Head of caudate nucleus (tissue), 42 donors: ENCODE measurements at regions not wholly inside any gene's neighbourhood (a gene's known extent, or its start where the extent isn't known, plus 50 kb on each side); places are given as distances from the start of the nearest gene placed in this dataset.
"Not testable (repeated sequence)": the region's sequence is repeated elsewhere in the genome, so short reads cannot be mapped to it uniquely, and the experiment has no call there.

ENCODE experiments used
- DNase-seq, 42 donors: peaks; one replicate each; pipeline versions ENCODE4 v3.0.0 to v3.0.0-alpha.2; 2020 to 2021; ENCODE audit warnings: mixed read lengths in 7 of 42
- intact Hi-C: fragments of 100-400 bp; cut with DNase I; formaldehyde crosslinking; loops from one replicate; pipeline ENCODE4 v1.15.0; 2022

DNA sequence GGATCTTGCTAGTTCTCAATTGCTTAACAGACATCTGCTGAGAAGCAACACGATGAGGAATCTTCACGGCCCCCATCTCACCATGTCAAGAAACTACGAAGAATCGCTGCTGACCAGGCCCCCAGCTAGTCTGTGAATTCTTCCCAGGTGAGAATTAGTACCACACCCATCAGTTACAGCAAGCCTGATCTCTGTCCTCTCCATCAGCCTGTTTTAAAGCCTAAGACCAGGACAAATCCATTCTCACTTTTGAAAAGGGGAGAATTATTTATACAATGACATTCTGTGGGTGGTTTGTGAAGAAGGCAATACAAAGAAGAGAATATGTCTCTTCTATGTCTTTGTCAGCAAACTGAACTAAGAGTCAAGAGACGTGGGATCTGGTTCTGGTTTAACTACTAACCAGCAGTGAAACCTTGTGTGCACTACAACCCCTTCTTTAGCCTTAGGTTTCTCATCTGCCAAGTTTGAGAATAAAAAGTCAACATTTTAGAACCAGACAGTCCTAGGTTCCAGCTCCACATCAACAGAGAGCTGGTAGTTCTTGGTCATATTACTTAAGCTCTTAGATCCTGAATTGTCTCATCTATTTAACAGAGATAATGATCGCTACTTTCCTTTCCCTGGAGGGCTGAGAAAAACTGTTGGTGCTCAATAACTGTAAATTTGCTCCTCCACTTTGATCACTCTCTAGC lies 160.4 kb upstream of the RORA start:
- no peak for DNase-seq
- intact Hi-C loops = no loop called here

DNA sequence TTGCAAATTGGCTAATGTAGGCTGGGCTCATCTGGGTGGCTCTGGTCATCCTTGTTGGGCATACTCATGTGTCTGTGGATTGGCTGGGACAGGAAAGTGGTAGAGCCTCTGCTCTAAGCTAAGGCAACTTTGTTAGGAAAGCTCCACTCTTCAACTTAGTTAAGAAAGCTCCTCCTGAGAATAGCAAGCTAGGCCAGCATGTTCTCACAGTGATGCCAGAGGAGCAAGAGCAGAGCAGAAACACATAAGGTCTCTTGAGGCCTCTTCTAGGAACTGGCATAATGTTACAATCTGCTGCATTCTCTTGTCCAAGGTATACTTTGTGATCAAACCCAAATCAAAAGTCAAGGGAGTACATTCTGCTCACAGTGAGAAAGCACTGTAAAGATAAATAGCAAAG lies 158.6 kb upstream of the RORA start:
- intact Hi-C loops = no loop called here
- DNase-seq = no peak

DNA sequence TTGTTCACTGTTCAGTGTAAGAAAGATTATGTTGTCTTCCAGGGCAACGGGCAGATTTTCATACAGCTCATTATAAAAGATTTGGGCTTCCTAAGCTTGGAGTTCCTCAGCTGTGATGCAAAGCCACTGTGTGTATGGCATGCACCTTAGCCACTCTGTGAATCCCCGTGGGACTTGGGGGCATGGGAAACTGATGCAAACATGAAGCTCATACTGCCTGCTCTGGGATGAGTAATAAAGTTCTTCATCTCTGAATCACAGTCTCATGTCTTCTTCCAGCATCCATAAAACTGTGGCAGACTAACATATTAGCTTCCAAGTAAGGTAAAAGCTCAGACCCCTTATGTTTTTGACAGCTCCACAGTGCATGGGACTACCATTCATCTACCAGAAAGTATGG lies 154.3 kb upstream of the RORA start:
- no peak for DNase-seq
- intact Hi-C loops = no loop called here

DNA sequence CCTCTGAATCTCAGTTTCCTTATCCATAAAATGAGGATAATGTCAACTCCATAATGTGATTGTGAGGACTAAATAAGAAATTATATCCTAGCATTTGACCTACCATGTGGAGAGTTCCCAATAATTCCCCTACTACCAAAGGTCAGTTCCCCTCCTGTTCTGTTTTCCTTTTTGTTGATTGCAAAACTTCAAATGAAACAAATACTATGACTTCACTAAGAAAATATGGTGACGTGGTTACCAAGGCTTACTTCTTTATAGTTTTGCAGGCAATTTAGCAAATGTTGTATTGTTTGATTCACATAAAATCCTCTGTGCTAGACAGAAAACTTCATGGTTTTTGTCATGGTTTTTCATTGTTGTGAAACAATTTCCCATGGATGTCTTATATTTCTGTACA lies 153.8 kb upstream of the RORA start:
- DNase-seq = no peak
- intact Hi-C loops = no loop called here

DNA sequence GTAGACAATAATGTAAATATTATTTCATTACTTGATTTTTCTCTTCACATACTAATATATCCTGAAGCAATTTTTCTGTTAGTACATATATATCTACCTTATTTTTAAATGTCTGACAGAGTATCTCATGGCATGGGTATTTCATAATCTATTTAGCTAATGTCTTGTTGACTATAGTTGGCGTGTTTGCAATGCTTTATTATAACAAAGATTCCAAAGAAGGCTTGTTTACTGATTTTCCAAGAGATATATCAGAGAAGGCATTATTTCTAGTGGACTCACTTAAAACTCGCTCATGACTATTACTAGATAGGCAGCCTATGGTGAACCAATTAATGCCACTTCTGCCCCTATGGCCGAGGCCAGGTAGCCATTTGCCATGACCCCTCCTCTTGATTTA lies 152.4 kb upstream of the RORA start:
- intact Hi-C loops = no loop called here
- DNase-seq = no peak

DNA sequence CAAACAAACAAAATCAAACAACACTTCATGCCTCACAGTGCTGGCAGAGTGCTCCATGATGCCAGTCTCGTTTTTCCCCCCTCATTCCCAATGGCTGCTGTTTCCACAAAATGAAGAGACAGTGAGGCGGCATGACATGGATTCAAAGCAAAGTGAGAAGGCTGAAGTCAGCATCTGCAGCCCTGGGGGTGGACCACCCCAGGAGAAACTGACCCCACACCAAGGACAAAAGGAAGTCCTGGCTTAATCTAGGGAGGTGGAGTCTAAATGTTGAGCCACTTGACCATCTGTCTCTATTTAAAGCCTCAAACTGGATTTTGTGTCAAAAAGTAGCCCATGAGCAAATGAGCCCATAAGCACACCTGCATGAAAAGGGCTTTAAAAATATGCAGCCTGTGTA lies 151.2 kb upstream of the RORA start:
- DNase-seq = no peak
- intact Hi-C loops = no loop called here

DNA sequence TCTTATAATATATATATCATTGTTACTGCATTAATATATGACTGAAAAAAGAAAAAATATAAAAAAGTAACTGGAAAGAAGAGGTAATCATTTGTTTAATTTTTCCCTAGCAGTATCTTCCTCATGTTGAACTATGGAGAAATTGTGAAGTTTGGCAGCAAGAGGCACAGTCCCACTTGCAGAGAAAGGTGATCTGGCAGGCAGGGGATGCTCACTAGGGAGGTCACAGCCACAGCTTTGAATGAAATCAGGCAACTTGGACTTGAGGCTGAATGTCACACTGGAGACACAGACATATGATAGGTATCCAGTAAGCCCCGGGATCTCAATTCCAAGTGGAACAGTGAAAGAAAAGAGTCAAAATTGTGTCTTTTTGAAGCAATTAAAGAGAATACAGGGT lies 149.9 kb upstream of the RORA start:
- intact Hi-C loops = no loop called here
- DNase-seq = no peak

DNA sequence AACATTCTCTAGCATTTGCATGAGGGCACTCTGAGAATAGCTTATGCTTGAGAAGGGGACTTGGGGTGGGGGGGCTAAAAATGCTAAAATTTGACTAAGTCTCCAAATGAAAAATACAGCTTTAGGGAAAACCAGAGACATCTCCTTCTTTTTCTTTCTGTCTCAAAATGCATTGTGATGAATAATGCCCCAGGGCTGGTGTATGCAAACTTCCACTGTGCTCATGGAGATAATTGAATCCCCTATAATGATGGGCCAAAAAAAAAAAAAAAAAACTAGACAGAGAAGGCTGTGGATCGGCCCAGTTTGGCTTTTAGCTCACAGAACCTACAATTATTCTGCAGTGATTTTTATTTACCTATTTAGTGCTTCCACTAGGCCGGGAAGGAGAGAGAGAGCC lies 147.9 kb upstream of the RORA start:
- no peak for DNase-seq
- intact Hi-C loops = no loop called here

DNA sequence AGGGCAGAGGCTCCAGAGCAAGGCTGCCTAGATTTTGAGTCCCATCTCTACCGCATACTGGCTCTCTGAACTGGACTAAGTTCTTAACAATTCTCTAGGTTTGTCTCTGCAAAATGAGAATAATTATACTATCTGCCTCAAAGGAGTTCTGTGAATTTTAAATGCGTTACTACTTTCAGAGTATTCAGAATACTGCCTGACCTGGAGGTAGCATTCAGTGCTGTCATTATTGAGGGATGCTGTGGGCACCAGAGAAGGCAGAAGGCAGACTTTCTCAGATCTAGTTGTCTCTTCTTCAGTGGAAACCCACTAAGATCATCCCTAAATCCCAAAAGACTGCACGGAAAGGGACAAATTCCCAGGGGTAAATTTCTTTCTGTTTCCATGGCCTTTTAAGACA lies 147.4 kb upstream of the RORA start:
- intact Hi-C loops = no loop called here

DNA sequence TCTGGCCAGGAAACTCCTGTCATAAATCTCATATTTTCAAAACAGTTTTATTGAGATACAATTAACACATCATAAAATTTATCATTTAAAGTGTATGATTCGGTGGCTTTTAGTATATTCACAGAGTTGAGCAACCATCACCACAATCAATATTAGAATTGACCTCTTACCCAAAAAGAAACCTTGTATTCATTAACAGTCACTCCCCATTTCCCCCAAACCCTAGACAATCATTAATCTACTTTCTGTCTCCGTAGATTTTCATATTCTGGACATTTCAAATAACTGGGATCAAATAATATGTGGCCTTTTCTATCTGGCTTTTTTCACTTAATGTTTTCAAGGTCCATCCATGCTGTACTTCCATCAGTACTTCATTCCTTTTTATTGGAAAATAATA lies 145.7 kb upstream of the RORA start:
- intact Hi-C loops = no loop called here
- DNase-seq = no peak

More for the DNA sequence above, 147.4 kb upstream of the RORA start:
- DNase-seq = no peak

DNA sequence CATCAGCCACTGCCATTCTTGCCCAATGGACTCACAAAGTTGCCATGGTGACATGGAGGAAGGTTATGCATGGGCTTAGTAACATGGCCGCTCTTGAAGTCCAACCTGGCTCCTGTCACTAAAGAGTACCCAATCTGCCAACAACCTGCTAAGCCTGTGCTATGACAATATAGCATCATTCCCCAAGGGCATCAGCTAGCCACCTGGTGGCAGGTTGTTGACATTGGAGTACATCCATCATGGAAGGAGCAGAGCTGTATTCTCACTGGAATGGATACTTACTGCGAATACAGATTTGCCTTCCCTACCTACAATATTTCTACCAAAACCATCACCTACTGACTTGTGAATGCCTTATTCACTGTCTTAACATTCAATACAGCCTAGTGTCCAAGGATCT lies 138.9 kb upstream of the RORA start:
- intact Hi-C loops = no loop called here
- no peak for DNase-seq

DNA sequence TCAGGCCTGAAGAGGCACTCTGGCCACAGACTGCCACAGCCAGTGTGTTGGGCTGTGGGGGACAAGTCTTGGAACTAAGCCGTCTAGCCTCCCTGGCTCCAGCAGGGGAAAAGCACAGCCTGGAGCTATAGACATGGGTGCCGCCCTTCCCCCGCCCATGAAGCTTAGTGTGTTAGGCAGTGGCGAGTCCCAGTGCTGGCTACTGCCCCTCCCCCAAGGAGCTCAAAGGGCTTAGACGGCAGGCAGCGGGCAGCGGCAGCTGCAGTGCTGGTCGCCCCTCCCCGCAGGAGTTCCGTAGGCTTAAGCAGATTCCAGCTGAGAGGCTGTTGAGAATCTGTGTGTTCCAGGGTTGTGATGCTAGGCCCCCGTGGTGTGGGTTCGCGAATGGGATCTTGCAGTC lies 135.8 kb upstream of the RORA start:
- intact Hi-C loops = no loop called here
- no peak for DNase-seq

DNA sequence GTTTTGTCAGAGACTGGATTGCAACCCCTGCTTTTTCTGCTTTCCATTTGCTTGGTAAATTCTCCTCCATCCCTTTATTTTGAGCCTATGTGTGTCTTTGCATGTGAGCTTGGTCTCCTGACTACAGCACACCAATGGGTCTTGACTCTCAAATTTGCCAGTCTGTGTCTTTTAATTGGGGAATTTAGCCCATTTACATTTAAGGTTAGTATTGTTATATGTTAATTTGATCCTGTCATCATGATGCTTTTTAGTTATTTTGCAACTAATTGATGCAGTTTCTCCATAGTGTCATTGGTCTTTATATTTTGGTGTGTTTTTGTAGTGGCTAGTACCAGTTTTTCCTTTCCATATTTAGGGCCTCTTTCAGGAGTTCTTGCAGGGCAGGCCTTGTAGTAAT lies 133.8 kb upstream of the RORA start:
- DNase-seq, intact Hi-C loops: not testable (repeated sequence)

DNA sequence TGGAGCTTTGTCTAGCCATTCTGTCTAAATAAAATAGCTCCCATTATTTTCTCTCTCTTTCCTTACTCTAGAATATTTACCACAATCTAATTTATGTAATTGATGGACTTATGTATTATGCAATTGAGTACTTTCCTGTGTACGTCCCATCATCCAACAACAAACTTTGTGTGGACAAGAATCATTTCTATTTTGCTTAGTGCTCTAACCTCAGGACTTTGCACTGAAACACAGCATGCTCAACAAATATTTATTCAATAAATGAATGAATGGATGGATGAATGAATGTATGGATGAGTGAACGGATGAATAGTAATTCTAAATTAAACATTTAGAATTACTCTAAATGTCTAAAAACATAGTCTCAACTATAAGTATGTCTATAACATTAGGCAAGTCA lies 115.2 kb upstream of the RORA start:
- no peak for DNase-seq
- intact Hi-C loops = no loop called here

DNA sequence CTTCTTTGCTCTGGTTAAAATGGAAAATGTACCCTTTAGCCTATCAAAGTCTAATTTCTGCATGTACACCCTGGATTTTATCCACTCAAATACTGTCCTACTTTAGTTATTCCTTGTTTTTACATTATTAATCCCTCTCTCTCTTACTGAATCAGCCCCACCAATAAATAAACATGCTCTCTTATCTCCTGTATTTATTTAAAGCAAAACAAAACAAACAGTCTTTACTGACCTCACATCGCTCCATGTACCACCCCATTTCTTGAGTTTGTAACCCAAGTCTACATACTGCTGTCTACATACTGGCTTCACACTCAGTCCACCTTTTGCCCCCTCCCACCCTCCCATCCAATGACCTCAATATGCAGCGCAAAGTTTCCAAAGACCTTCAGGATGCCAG lies 113.3 kb upstream of the RORA start:
- DNase-seq = no peak
- intact Hi-C loops = no loop called here

DNA sequence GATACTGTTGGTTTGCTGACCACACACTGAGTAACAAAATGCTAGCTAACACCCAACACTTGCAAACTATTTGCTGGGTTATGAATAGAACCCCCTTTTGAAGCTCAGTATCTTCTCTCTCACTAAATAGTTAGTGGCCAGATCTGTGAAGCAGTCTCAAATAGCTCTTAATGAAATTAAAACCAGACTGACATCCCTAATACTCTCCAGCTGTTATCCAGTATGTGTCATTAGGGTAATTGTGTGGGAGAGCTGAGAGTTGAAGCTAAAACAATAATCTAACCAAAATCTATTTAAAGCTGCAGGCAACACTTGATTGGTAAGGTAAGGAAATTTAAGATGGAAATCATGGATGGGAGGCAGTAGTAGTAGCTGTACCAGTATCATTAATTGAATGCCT lies 110.4 kb upstream of the RORA start:
- DNase-seq = no peak
- intact Hi-C loops = no loop called here

DNA sequence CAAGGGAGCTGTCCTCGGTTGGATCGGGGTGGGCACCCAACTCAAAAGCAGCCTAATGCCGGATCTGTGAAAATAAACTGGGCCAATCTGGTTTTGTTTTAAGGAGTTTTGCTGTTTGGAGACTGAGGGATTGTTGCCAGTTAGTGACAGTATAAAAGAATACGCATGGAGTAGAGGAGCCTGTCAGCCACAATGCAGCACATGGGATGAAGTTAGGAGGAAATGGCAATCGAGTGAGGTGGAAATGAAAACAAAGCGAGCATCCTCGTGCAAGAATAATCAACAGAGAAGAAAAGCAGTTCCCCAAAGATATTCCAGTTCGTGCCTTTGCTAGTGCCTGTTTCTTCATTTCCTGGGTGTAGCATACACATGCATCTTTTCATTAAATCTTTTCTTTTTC lies 108.4 kb upstream of the RORA start:
- DNase-seq = no peak
- intact Hi-C loops = no loop called here

DNA sequence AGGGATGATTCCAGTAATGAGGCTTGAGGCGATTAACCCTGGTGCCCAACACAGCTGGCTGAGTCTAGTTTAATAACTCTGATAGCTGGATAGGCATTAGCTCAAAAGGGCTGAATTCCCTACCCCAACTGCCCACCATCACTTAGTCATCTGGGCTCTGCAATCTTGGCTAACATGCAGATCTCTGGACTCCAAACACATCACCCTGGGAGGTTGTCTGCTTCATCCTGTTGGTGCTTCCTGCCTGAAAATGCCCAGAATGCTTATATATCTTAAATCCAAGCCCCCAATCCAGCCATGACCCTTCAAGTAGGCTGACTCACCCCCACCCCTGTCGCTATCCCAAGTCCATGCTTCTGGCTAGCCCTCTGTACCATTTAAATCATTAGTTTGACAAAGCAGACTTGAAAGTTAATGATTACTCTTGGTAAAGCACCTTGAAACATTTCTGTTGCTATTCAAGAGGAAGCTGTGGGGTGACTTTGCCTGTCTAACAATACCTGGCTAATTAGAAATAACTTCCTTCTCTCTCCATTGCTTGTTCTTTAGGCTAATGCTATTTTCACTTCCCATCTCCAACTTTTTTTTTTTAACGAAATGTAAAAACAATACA lies 107.0 kb upstream of the RORA start:
- intact Hi-C loops = no loop called here
- DNase-seq = no peak

DNA sequence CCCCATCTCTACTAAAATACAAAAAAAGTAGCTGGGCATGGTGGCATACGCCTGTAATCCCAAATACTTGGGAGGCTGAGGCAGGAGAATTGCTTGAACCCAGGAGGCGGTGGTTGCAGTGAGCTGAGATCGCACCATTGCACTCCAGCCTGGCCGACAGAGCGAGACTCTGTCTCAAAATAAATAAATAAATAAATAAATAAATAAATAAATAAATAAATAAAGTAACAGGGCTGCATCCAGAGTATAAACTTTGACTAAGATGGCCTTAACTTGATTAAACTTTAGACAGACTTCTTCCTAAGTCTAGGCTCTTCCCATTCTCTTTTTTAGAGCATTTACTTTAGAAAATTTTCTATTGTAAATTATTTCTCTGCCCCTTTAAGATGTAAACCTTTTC lies 105.6 kb upstream of the RORA start:
- DNase-seq, intact Hi-C loops: not testable (repeated sequence)

DNA sequence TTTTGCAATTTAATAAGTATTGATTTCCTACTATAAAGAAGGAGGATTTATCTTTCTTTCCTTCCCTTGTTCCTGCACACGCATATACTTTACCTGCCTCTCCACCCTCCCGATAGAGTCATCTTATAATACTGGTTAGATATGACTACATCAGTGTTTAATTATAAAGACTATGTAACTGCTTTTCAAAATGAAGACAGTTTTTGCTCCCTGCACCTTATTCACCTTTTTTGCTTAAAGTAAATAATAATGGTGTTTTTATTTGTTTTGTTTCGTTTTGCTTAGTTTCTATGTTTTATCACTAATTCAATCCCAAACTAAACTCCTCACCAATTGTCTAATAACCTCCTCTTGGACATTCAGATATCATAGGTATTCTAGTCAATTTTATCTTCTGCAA lies 101.9 kb upstream of the RORA start:
- DNase-seq = no peak

DNA sequence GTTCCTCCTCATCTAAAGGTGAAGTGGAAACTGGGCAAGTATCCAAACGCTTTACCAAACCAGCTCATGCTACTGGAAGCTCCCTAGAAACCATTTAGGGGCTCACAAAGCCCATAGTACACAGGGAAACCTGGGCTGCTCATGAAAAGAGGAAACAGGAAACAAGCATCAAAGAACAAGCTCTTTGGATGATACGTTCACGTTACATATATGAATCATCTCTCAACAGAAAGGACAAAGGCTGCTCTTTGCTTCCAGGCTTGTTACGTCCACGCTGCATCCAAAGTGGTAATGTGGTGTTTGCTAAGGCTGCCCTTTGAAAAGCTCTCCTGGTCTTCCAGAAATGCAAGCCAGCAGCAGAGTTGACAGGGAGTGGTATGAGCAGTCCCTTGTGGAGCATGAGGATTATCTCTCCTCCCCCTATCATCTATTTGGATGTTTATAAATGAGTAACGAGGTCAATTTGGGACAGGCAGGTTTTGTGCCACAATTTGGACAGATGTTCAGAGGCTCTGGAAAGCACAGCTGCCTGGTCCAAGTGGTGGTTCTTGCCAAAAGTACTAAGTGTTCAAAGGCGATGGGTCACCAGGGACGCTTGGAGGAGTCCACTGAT lies 98.0 kb upstream of the RORA start:
- intact Hi-C loops = no loop called here
- DNase-seq = no peak

More for the DNA sequence above, 101.9 kb upstream of the RORA start:
- intact Hi-C loops = no loop called here
